K562 (cell line): ENCODE measurements at regions not wholly inside any gene's neighbourhood (a gene's known extent, or its start where the extent isn't known, plus 50 kb on each side); places are given as distances from the start of the nearest gene placed in this dataset.

Experiments used
- ATAC-seq: fragments of 200-7000 bp; cut with Tn5 transposase; 3 replicates; pipeline ENCODE4 v1.9.1; 2020; ENCODE audit warnings: moderate library complexity
- BruUV-seq: library from RNA; stranded (reverse); fragments of 400-500 nt; replicated peaks from 2 replicates; lab custom pipeline; 2021; lab: Mats Ljungman, UMichigan
- CTCF ChIA-PET: fragments of 300-600 bp; formaldehyde crosslinking; extraction: SDS; loops from one replicate; lab custom pipeline; 2021; ENCODE audit warnings: low intra/inter-chr PET ratio; lab: Yijun Ruan, JAX
- POLR2A ChIA-PET: fragments of 300-600, 350-650 bp; sonication (Branson Sonifier 250); formaldehyde crosslinking; extraction: SDS; loops from one replicate; lab custom pipeline; 2021; ENCODE audit warnings: antibody characterized with exemption, inconsistent platforms; lab: Yijun Ruan, JAX
- DNase-seq, 4 experiments: peaks; one replicate each; pipeline versions ENCODE4 v3.0.0 to v3.0.0-alpha.2; 2011 to 2018; ENCODE audit warnings: low spot score in 3 of 4, mixed read lengths in 3 of 4; ENCODE audit errors: extremely low read depth in 1 of 4
- FAIRE-seq: peaks from 2 replicates; lab custom pipeline; 2011; peaks lifted over from hg19 to GRCh38; lab: Jason Lieb, UNC
- H2AFZ ChIP-seq: 2 replicates; pipeline ENCODE4 v1.6.0; 2011; ENCODE audit warnings: low read depth, low read length, control low read depth, inconsistent platforms
- H3K27ac ChIP-seq: fragments of 200-600 bp; 3 replicates; pipeline ENCODE4 v1.8.0; 2011; ENCODE audit warnings: low read depth, mild to moderate bottlenecking, control low read depth, inconsistent platforms, low read length, moderate library complexity, mixed read lengths; ENCODE audit errors: extremely low read depth
- H3K27me3 ChIP-seq, 2 experiments: fragments of 300-600 bp in 1 of 2; 2 replicates in 1 of 2; 3 replicates in 1 of 2; pipeline versions ENCODE4 v1.6.0 to v1.8.0; 2011; ENCODE audit warnings: inconsistent platforms in 2 of 2, low read length in 2 of 2, mild to moderate bottlenecking in 1 of 2, mixed read lengths in 1 of 2, moderate library complexity in 1 of 2; ENCODE audit not compliant: control insufficient read depth in 2 of 2, insufficient read depth in 2 of 2
- H3K36me3 ChIP-seq: fragments of 300-600 bp; 3 replicates; pipeline ENCODE4 v1.8.0; 2011; ENCODE audit warnings: mild to moderate bottlenecking, low read length, inconsistent platforms; ENCODE audit not compliant: control insufficient read depth, insufficient read depth
- H3K4me1 ChIP-seq, 2 experiments: fragments of 200-600 bp in 1 of 2; replicated peaks in 1 of 2; 2 replicates in 1 of 2; 3 replicates in 1 of 2; pipeline versions ENCODE4 v1.5.1 to v1.8.0; 2011; ENCODE audit warnings: inconsistent platforms in 2 of 2, low read length in 2 of 2, mild to moderate bottlenecking in 1 of 2, mixed read lengths in 1 of 2, moderate library complexity in 1 of 2; ENCODE audit not compliant: control insufficient read depth in 2 of 2, insufficient read depth in 2 of 2
- H3K4me2 ChIP-seq: 2 replicates; pipeline ENCODE4 v1.6.1; 2011; ENCODE audit warnings: low read length, control low read depth, inconsistent platforms, mixed read lengths; ENCODE audit not compliant: insufficient read depth
- H3K4me3 ChIP-seq: fragments of 200-600 bp; sonication (generic), shearing (Covaris generic); 2 replicates; pipeline ENCODE4 v1.5.1; 2016; ENCODE audit warnings: control low read depth, inconsistent platforms
- H3K79me2 ChIP-seq: fragments of 200-600 bp; 3 replicates; pipeline ENCODE4 v1.8.0; 2011; ENCODE audit warnings: low read length, inconsistent platforms; ENCODE audit not compliant: control insufficient read depth, insufficient read depth
- H3K9ac ChIP-seq, 2 experiments: 2 replicates each; pipeline versions ENCODE4 v1.6.0 to v1.6.1; 2011; ENCODE audit warnings: low read depth in 2 of 2, low read length in 2 of 2, control low read depth in 1 of 2, inconsistent platforms in 1 of 2, mild to moderate bottlenecking in 1 of 2, mixed read lengths in 1 of 2; ENCODE audit not compliant: insufficient read depth in 1 of 2
- H3K9me1 ChIP-seq: one replicate; pipeline ENCODE4 v1.6.0; 2011; ENCODE audit warnings: inconsistent platforms, mild to moderate bottlenecking, low read length, moderate library complexity; ENCODE audit not compliant: control insufficient read depth, insufficient read depth
- H3K9me3 ChIP-seq: replicated peaks from 2 replicates; pipeline ENCODE4 v1.5.1; 2011; ENCODE audit warnings: low read depth, low read length, inconsistent platforms; ENCODE audit not compliant: control insufficient read depth, insufficient read depth
- H4K20me1 ChIP-seq: replicated peaks from 2 replicates; pipeline ENCODE4 v1.6.1; 2011; ENCODE audit warnings: low read length, inconsistent platforms, mixed read lengths; ENCODE audit not compliant: control insufficient read depth, insufficient read depth
- CREB1 ChIP-seq, 2 experiments: sonication (generic) in 1 of 2; formaldehyde crosslinking in 1 of 2; IDR thresholded peaks; 2 replicates each; pipeline versions ENCODE4 v1.6.1 to v1.8.0; 2012 to 2022; ENCODE audit warnings: inconsistent platforms in 1 of 2, mild to moderate bottlenecking in 1 of 2, missing genetic modification reagents in 1 of 2, moderate library complexity in 1 of 2
- FIP1L1 ChIP-seq: fragments of 200-400 bp; formaldehyde crosslinking; IDR thresholded peaks from 2 replicates; pipeline ENCODE4 v1.6.1; 2018; ENCODE audit warnings: mild to moderate bottlenecking, low read depth, low read length; ENCODE audit not compliant: poor library complexity, severe bottlenecking
- HNRNPH1 ChIP-seq: fragments of 200-400 bp; formaldehyde crosslinking; optimal IDR thresholded peaks from 2 replicates; pipeline ENCODE3; 2017; ENCODE audit warnings: low read depth, mild to moderate bottlenecking, low read length, moderate library complexity
- PURB ChIP-seq: sonication (generic); formaldehyde crosslinking; IDR thresholded peaks from 2 replicates; pipeline ENCODE4 v1.9.0; 2021; ENCODE audit warnings: low read depth, mild to moderate bottlenecking, missing genetic modification reagents
- SUPT5H ChIP-seq: fragments of 450-650 bp; IDR thresholded peaks from 2 replicates; pipeline ENCODE4 v1.6.1; 2016
- TEAD4 ChIP-seq, 2 experiments: sonication (generic) in 1 of 2; formaldehyde crosslinking in 1 of 2; IDR thresholded peaks; 2 replicates each; pipeline versions ENCODE4 v1.6.1 to v1.8.0; 2012 to 2022; ENCODE audit warnings: borderline replicate concordance in 1 of 2, inconsistent platforms in 1 of 2, low read length in 1 of 2, mild to moderate bottlenecking in 1 of 2, missing genetic modification reagents in 1 of 2
- ZNF121 ChIP-seq: sonication (generic); formaldehyde crosslinking; conservative IDR thresholded peaks from 2 replicates; pipeline ENCODE4 v1.8.0; 2022; ENCODE audit warnings: missing genetic modification reagents
- ZNF41 ChIP-seq: fragments of 250-450 bp; sonication (Bioruptor Pico); conservative IDR thresholded peaks from 2 replicates; pipeline ENCODE4 v1.4.0; 2020; ENCODE audit warnings: mild to moderate bottlenecking
- ZNF717 ChIP-seq: fragments of 250-450 bp; sonication (Bioruptor Pico); IDR thresholded peaks from 2 replicates; pipeline ENCODE4 v1.5.0; 2021
- ZZZ3 ChIP-seq: fragments of 450-650 bp; IDR thresholded peaks from 2 replicates; pipeline ENCODE4 v1.6.1; 2016; ENCODE audit warnings: antibody characterized with exemption, mild to moderate bottlenecking, moderate library complexity
- WGBS: fragments of 100-300 bp; shearing (Covaris generic); methylation state at CpG from one replicate; pipeline ENCODE4 v1.1.6; 2016; ENCODE audit warnings: low coverage, mixed read lengths; ENCODE audit not compliant: insufficient coverage; ENCODE audit errors: missing lambda C conversion rate; 5-methylcytosine and 5-hydroxymethylcytosine counted together
- in situ Hi-C: fragments of 300-500 bp; cut with MboI; formaldehyde crosslinking; loops from 4 replicates; pipeline ENCODE4 v1.15.0; 2018; ENCODE audit warnings: inconsistent platforms, mixed read lengths
- intact Hi-C: fragments of 100-400 bp; cut with micrococcal nuclease; formaldehyde crosslinking; loops from 2 replicates; pipeline ENCODE4 v1.14.2; 2022
- TF ChIP-seq, protein P1 (sequence below), 2 experiments: fragments of 450-650 bp; conservative IDR thresholded peaks; 2 replicates each; pipeline ENCODE4 v1.6.1; 2017; ENCODE audit warnings: mild to moderate bottlenecking in 2 of 2, moderate library complexity in 2 of 2

DNA sequence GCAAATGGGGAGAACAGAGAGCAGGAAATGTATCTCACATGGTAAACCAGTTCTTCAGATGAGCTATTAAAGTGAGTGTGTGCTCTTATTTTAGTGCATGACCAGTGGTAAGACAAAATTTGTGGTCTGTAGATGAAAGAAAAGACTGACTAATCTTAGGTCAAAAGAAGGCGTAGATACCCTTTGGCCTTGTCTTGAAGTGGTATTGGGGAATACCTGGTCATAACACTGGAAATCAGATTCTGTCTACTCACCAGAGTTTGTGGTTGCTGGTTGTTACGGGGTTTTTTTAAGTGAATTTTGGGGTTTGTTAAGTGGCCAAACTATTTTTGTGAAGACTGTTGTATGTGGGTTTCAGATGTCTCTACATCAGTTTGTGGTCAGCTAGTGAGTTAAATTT is 173.5 kb downstream of the KDM5D start:
- ChIA-PET POLR2A (no interaction called here), CTCF (no interaction called here)
- no peak for ATAC-seq
- in situ Hi-C loops: no loop called here
- H3K9ac ChIP-seq: no peak overlapping the region
- no peak overlapping the region for H3K27ac ChIP-seq
- no peak overlapping the region for H3K4me3 ChIP-seq
- no peaks in the 10 kb centered on the region for H3K79me2 ChIP-seq
- no peaks in the 10 kb centered on the region for H3K9me3 ChIP-seq
- BruUV-seq: no TSS peak
- H3K9me1 ChIP-seq: no peaks in the 10 kb centered on the region
- no peaks in the 10 kb centered on the region for H4K20me1 ChIP-seq
- FAIRE-seq: no peak
- intact Hi-C loops: no loop called here
- no peak overlapping the region for H3K4me2 ChIP-seq
- no peaks in the 10 kb centered on the region for H3K4me1 ChIP-seq
- no peak overlapping the region for H2AFZ ChIP-seq
- no peaks in the 10 kb centered on the region for H3K36me3 ChIP-seq
- no CpG with 5 or more reads among the region's 2 CpGs for WGBS
- no peak for DNase-seq
- TF ChIP-seq CREB1 (IDR thresholded peaks at IDR 0.05): no peak
- no peak for TF ChIP-seq CREB1 (CRISPR knock-in tag; IDR thresholded peaks at IDR 0.05)
- TF ChIP-seq, protein P1, sequence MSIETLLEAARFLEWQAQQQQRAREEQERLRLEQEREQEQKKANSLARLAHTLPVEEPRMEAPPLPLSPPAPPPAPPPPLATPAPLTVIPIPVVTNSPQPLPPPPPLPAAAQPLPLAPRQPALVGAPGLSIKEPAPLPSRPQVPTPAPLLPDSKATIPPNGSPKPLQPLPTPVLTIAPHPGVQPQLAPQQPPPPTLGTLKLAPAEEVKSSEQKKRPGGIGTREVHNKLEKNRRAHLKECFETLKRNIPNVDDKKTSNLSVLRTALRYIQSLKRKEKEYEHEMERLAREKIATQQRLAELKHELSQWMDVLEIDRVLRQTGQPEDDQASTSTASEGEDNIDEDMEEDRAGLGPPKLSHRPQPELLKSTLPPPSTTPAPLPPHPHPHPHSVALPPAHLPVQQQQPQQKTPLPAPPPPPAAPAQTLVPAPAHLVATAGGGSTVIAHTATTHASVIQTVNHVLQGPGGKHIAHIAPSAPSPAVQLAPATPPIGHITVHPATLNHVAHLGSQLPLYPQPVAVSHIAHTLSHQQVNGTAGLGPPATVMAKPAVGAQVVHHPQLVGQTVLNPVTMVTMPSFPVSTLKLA (conservative IDR thresholded peaks at IDR 0.05): no peak
- no peak for TF ChIP-seq ZZZ3
- TF ChIP-seq ZNF121 (CRISPR knock-in tag): no peak
- no peak for TF ChIP-seq SUPT5H
- no peak for TF ChIP-seq TEAD4 (IDR thresholded peaks at IDR 0.05; ENCODE audit: low read length)
- no peak for TF ChIP-seq TEAD4 (CRISPR knock-in tag; IDR thresholded peaks at IDR 0.05; ENCODE audit: borderline replicate concordance)
- TF ChIP-seq PURB (CRISPR knock-in tag): no peak
- TF ChIP-seq HNRNPH1: no peak
- no peak for TF ChIP-seq ZNF717 (CRISPR knock-in tag)
- no peak for TF ChIP-seq ZNF41 (CRISPR knock-in tag)
- no peak for TF ChIP-seq FIP1L1
- no peaks in the 10 kb centered on the region for H3K27me3 ChIP-seq
